NCI-H1417 (cell line): ENCODE measurements at regions not wholly inside any gene's neighbourhood (a gene's known extent, or its start where the extent isn't known, plus 50 kb on each side); places are given as distances from the start of the nearest gene placed in this dataset.

Experiments
- DNase-seq, 3 experiments: peaks; one replicate each; lab custom pipeline; 2025; lab: John Stamatoyannopoulos, UW

- DNase-seq, result no peak
Observed at GRCh38 chr4:95672811-95673210, 124.0 kb upstream of the UNC5C start.

GRCh38 chr4:95660719-95661118 lies 111.9 kb upstream of the UNC5C start:
- DNase-seq, result no peak

- DNase-seq, result no peak
Observed at GRCh38 chr4:95651891-95652290, 103.1 kb upstream of the UNC5C start.

GRCh38 chr4:95644417-95644816 lies 95.6 kb upstream of the UNC5C start:
- no peak for DNase-seq

GRCh38 chr4:95643627-95644026 lies 94.9 kb upstream of the UNC5C start:
- DNase-seq, result no peak

- no peak for DNase-seq
Observed at GRCh38 chr4:95641571-95641970, 92.8 kb upstream of the UNC5C start.

GRCh38 chr4:95640311-95640710 lies 91.5 kb upstream of the UNC5C start:
- DNase-seq, result peak in 1 of 3 experiments; percentile 16

- no peak for DNase-seq
Observed at GRCh38 chr4:95638920-95639501, 90.2 kb upstream of the UNC5C start.

- DNase-seq, result no peak
Observed at GRCh38 chr4:95637043-95637600, 88.3 kb upstream of the UNC5C start.

- DNase-seq, result no peak
Observed at GRCh38 chr4:95636061-95636460, 87.3 kb upstream of the UNC5C start.

GRCh38 chr4:95627709-95628108 lies 78.9 kb upstream of the UNC5C start:
- no peak for DNase-seq

GRCh38 chr4:95627024-95627605 lies 78.3 kb upstream of the UNC5C start:
- no peak for DNase-seq

- DNase-seq, result no peak
Observed at GRCh38 chr4:95625020-95625419, 76.2 kb upstream of the UNC5C start.

- DNase-seq, result no peak
Observed at GRCh38 chr4:95619525-95620443, 71.0 kb upstream of the UNC5C start.

- no peak for DNase-seq
Observed at GRCh38 chr4:95614684-95615205, 66.0 kb upstream of the UNC5C start.

GRCh38 chr4:95610061-95610569 lies 61.3 kb upstream of the UNC5C start:
- DNase-seq, result no peak

- no peak for DNase-seq
Observed at GRCh38 chr4:95606739-95607138, 58.0 kb upstream of the UNC5C start.

- DNase-seq, result no peak
Observed at GRCh38 chr4:95603393-95603792, 54.6 kb upstream of the UNC5C start.

- DNase-seq, result no peak
Observed at GRCh38 chr4:95602872-95603271, 54.1 kb upstream of the UNC5C start.

- no peak for DNase-seq
Observed at GRCh38 chr4:95601356-95601755, 52.6 kb upstream of the UNC5C start.

GRCh38 chr4:95599777-95600400 lies 51.1 kb upstream of the UNC5C start:
- DNase-seq, result no peak
